H1 (cell line): ENCODE measurements at regions not wholly inside any gene's neighbourhood (a gene's known extent, or its start where the extent isn't known, plus 50 kb on each side); places are given as distances from the start of the nearest gene placed in this dataset.

Experiments used
- CBX5 ChIP-seq: fragments of 300-800, 300-1000 bp; sonication (generic); IDR thresholded peaks from 2 replicates; pipeline ENCODE4 v1.7.1; 2016; ENCODE audit warnings: antibody characterized with exemption, low read length, low read depth
- CBX8 ChIP-seq: fragments of 300-800, 300-1000 bp; sonication (generic); IDR thresholded peaks from 2 replicates; pipeline ENCODE4 v1.7.1; 2016; ENCODE audit warnings: low read depth, low read length, borderline replicate concordance
- EGR1 ChIP-seq: IDR thresholded peaks from 2 replicates; pipeline ENCODE4 v1.6.1; 2011; ENCODE audit warnings: low read depth, low read length, borderline replicate concordance
- EZH2 ChIP-seq: fragments of 200-600 bp; sonication (generic); IDR thresholded peaks from 2 replicates; pipeline ENCODE4 v1.7.1; 2012; ENCODE audit warnings: low read depth, mild to moderate bottlenecking, moderate library complexity, low read length, inconsistent platforms; ENCODE audit not compliant: severe bottlenecking
- KDM5A ChIP-seq: fragments of 200-600 bp; IDR thresholded peaks from 2 replicates; pipeline ENCODE4 v1.7.1; 2012; ENCODE audit warnings: mild to moderate bottlenecking, low read length, inconsistent platforms, mixed read lengths
- SP4 ChIP-seq: IDR thresholded peaks from 2 replicates; pipeline ENCODE4 v1.6.1; 2012; ENCODE audit warnings: low read length, inconsistent platforms

DNA sequence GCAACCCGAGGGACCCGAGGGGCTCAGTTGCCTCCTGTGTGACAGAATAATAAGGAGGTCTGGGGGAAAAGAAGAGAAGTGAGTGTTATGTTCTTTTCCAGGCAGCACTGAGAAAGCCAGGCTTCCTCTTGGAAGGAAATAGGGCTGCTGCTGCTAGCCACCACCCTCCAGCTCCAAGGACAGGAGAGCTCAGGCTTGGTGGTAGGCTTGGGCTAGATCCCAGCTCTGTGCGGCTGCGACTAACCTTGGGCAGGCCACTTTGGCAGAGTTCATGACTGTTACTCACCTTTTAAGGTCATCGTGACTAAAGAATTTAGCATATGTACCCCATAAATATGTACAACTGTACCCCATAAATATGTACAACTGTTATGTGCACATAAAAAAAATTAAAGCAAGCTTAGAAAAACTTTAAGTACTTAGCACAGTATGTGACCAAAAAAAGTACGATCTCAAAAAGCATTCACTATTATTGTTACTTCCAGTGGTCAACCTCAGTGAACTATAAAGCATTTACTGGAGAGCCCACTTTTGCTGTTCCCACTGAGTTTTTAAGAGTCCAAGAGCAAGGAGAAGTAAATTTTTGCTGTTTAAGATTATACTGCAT lies 124.7 kb upstream of the POU2AF2 start (continued):
- TF ChIP-seq KDM5A (no peak), CBX8 (no peak), EGR1 (no peak), EZH2 (no peak), CBX5 (no peak), SP4 (no peak)
- TF ChIP-seq, all 59 proteins: peak for 0
